CD4-positive, alpha-beta T cell treated with Interleukin-10 for 1 hour (primary cell): ENCODE measurements at regions not wholly inside any gene's neighbourhood (a gene's known extent, or its start where the extent isn't known, plus 50 kb on each side); places are given as distances from the start of the nearest gene placed in this dataset.

Experiments
- DNase-seq: peaks from one replicate; pipeline ENCODE4 v3.0.0-alpha.2; 2020

GRCh38 chr11:105553025-105553424, 56.8 kb upstream of the GRIA4 start:
- no peak for DNase-seq

GRCh38 chr11:105548359-105548758, 61.5 kb upstream of the GRIA4 start:
- no peak for DNase-seq

GRCh38 chr11:105538588-105538987, 71.3 kb upstream of the GRIA4 start:
- DNase-seq, result no peak

GRCh38 chr11:105537531-105537930, 72.3 kb upstream of the GRIA4 start:
- no peak for DNase-seq

DNA sequence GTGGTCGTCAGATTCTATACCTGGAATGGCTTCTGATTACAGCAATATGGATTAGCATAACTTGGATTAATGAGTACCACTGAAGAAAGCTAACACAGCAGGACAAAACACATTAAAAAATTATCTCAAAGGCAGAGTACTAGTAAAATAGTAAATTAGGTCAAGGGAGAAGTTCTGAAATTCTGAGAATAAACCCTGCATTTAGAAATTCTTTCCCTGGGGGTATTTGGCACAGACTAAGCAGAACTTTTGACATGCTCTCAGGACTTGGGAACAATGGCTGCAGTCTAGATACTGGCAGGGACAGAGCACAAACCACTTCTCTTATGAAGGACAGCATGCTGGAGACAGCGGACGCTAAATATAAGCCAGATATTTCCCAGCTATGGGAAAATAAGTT, 85.6 kb upstream of the GRIA4 start:
- no peak for DNase-seq

DNA sequence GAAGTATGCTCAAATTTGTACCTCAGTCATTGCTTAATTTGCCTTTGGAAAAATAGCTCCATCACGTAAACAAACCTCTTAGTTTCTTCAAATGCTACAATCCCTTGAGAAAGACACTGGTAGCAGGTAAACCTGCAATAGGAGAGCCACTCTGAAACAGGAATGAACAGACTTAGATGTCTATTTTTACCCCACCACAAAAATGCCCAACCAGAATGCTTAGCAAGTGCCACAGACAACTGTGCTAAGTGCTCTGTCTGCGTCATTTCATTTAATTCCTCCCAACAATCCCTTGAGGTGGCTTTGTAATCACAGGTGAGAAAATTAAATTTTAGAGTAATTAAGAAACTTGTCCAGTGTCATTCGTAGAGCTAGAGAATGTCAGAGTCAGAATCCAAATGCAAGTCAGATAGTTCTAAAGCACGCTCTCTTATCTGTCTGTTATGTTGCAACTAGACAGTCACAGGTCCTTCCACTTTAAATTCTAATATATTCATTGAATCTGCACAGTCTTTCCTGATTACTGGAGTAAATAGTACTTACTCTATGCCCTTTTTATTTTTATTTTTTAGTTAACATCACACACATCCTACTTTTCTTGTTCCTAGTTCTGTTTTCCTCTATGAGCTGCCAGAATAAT, 89.0 kb upstream of the GRIA4 start:
- DNase-seq, result no peak

- no peak for DNase-seq
These were observed 102.2 kb upstream of the GRIA4 start for GRCh38 chr11:105507496-105508254.

GRCh38 chr11:105492010-105492409, 117.9 kb upstream of the GRIA4 start:
- no peak for DNase-seq

DNA sequence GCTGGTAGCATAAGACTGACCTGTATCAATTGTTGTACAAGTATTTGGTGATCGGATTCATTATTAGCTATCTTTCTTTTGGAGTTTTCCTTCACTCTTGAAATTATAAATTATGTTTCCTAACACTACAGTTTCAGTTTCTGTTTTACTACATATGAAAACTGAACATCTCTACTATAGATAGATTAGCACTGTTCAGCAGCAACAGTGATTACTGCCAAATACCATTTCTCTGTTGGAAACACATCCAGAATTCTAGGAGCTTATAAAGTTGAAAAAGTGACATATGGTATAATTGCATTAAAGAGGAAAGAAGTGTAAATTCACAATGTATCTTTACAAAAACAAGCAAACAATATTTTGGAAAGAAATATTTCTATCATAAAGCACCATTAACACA, 118.5 kb upstream of the GRIA4 start:
- no peak for DNase-seq

DNA sequence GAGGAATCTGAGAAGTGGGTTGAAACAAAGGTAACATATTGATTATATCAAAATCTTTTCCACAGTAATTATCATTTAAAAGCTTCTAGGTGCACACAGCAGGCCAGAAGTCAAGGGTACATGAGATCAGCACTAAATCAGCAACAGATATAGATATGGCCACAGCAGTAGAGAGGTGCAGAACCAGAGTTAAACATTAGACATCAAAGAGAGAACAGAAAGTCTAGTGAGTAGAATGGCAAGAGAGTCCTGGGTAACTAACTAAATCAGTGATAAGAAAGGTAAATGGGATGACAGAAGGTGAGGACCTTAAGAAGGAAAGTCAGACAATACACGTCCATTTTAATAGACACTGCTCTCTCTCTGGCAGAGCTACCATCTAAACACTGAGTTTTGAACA, 119.5 kb upstream of the GRIA4 start:
- no peak for DNase-seq

- DNase-seq, result no peak
These were observed 120.4 kb upstream of the GRIA4 start for GRCh38 chr11:105489446-105489845.

- no peak for DNase-seq
These were observed 122.9 kb upstream of the GRIA4 start for GRCh38 chr11:105486929-105487328.

- DNase-seq, result no peak
These were observed 139.9 kb upstream of the GRIA4 start for GRCh38 chr11:105469931-105470330.

GRCh38 chr11:105468154-105468553, 141.7 kb upstream of the GRIA4 start:
- DNase-seq, result no peak

DNA sequence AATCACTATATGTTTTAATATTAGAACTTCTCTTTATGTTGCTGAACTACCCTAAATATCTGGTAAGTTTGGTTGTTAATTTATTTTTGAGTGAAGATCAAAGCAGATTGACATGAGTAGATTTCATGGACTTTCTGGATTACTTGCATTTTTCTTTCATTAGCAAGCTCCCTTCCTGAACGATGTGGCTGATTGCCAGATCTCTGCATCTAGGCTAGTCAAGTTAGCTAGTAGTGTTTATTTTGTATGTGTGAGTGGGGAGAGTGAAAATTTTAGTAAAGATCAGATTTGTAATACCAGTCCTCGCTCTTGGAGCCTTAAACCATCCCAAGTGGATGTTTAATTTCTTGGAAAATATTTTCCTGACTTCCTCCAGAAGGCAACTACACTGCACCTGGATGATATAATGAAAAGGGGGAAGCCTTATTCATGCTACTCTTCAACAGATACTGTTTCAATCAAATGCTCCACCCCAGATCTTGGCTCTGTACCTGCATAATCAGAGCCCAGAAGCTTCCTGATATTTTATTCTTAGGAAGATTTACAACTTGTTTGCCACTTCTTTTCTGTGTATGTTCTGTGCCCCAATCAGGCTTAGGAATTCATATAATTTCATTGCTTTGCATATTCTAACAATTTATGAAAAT, 143.2 kb upstream of the GRIA4 start:
- no peak for DNase-seq

GRCh38 chr11:105458071-105458470, 151.8 kb upstream of the GRIA4 start:
- DNase-seq, result no peak

DNA sequence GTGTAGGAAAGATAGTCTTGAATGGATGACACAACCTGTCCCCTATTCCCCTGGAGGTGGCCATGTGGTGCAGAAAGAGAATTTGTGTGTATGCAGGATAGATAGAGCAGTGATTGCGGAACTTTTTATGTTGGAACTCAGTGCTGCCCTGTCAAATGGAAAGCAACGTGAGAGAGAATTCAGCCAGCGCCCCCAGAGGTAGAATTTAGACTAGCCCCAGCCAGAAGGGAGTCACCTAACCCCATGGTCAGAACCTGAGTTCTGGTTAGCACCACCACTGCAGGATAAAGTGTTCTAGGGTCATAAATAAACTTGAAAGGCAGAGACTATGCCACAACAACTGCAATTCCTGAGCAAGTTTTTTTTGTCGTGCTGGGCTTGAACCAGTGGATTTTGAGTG, 152.9 kb upstream of the GRIA4 start:
- no peak for DNase-seq

GRCh38 chr11:105449100-105449734, 160.7 kb upstream of the GRIA4 start:
- DNase-seq, result no peak

DNA sequence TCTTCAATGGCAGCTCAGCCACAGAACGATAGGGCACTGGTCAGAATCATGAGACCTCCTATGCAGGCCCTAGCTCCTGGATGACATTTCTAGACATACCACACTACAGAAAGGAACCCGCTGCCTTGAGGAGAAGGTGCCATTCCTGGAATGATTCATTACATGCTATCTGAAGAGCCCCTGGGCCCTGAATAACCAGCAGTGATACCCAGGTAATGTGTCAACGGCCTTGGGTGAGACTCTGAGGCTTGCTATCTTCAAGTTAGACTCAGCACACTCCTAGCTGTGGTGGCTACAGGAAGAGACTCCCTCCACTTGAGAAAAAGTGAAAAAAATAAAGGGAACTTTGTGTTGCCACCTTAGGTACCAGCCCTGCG, 161.2 kb upstream of the GRIA4 start:
- DNase-seq, result no peak

DNA sequence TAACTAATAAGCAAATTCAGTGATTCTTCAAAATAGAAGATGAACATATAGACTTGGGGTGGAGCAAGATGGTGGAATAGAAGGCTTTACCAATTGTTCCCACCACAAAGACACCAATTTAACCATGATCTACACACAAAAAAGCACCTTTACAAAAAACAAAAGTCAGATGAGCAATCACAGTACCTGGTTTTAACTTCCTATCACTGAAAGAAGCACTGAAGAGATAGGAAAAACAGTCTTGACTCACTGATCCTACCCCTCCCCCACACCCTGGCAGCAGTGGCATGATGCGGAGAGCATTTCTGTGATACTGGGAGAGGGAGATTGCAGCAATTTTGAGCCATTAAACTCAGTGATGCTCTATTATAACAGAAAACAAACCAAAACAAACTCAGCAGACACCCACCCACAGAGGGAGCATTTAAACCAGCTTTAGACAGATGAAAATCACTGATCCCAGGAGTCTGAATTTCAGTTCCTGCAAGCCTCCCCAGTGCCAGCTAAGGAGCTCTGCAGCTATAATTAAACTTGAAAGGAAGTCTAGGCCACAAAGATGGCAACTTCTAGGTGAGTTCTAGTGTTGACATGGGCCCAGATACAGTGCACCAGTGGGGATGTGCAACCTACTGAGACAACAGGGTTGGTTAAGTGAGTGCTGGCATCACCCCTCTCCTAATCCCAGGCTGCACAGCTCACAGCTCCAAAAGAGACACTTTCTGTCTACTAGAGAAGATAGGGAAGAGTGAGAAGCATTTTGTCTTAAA, 161.8 kb upstream of the GRIA4 start:
- no peak for DNase-seq

GRCh38 chr11:105443623-105444022, 166.2 kb upstream of the GRIA4 start:
- no peak for DNase-seq

GRCh38 chr11:105432241-105432995, 177.5 kb upstream of the GRIA4 start:
- DNase-seq, result no peak
